Right lobe of liver (tissue), 4 donors: ENCODE measurements at regions not wholly inside any gene's neighbourhood (a gene's known extent, or its start where the extent isn't known, plus 50 kb on each side); places are given as distances from the start of the nearest gene placed in this dataset.

Source experiments
- CTCF ChIP-seq, 4 donors: fragments of 200-600 bp in 3 of 4; fragments of 450-650 bp in 1 of 4; IDR thresholded peaks; one replicate each; pipeline versions ENCODE4 v1.5.1 to v1.8.0; 2016 to 2022; ENCODE audit warnings: antibody characterized with exemption in 4 of 4, mild to moderate bottlenecking in 2 of 4
- POLR2A ChIP-seq: fragments of 450-650 bp; IDR thresholded peaks from one replicate; pipeline ENCODE4 v1.6.1; 2017; ENCODE audit warnings: antibody characterized with exemption, mild to moderate bottlenecking
- donor health status: DM: no; HTN: no; CAD: no.
- donor health status: DM: no; HTN: no; CAD: no.
- donor health status: DM: no; HTN: yes; CAD: no.

GRCh38 chr6:14540276-14540675, 422.7 kb downstream of the CD83 start:
- TF ChIP-seq CTCF (IDR thresholded peaks at IDR 0.05) (no peak), POLR2A (no peak)
